NCI-H748 (cell line): ENCODE measurements at regions not wholly inside any gene's neighbourhood (a gene's known extent, or its start where the extent isn't known, plus 50 kb on each side); places are given as distances from the start of the nearest gene placed in this dataset.

Experiments used
- DNase-seq: peaks from one replicate; lab custom pipeline; 2025; ENCODE audit not compliant: unreplicated experiment; lab: John Stamatoyannopoulos, UW

- peak; percentile 38 for DNase-seq
Measured at GRCh38 chr16:63981639-63982038, 1140.2 kb downstream of the CDH11 start.

- no peak for DNase-seq
Measured at GRCh38 chr16:63980763-63981162, 1141.1 kb downstream of the CDH11 start.

- no peak for DNase-seq
Measured at GRCh38 chr16:63978240-63978639, 1143.6 kb downstream of the CDH11 start.

GRCh38 chr16:63976345-63976744 lies 1145.5 kb downstream of the CDH11 start:
- no peak for DNase-seq

- DNase-seq = no peak
Measured at GRCh38 chr16:63975669-63976068, 1146.2 kb downstream of the CDH11 start.

- no peak for DNase-seq
Measured at GRCh38 chr16:63967966-63968365, 1153.9 kb downstream of the CDH11 start.

GRCh38 chr16:63960321-63960720 lies 1161.5 kb downstream of the CDH11 start:
- DNase-seq = no peak

GRCh38 chr16:63947022-63947421 lies 1174.8 kb downstream of the CDH11 start:
- DNase-seq = no peak

- DNase-seq = no peak
Measured at GRCh38 chr16:63945806-63946205, 1176.1 kb downstream of the CDH11 start.

- no peak for DNase-seq
Measured at GRCh38 chr16:63943566-63943965, 1178.3 kb downstream of the CDH11 start.

GRCh38 chr16:63938661-63939060 lies 1183.2 kb downstream of the CDH11 start:
- DNase-seq = no peak

GRCh38 chr16:63933841-63934240 lies 1188.0 kb downstream of the CDH11 start:
- DNase-seq = no peak

GRCh38 chr16:63928421-63928820 lies 1193.4 kb downstream of the CDH11 start:
- no peak for DNase-seq

- DNase-seq = no peak
Measured at GRCh38 chr16:63925221-63925620, 1196.6 kb downstream of the CDH11 start.

GRCh38 chr16:63922560-63922959 lies 1199.3 kb downstream of the CDH11 start:
- no peak for DNase-seq

- no peak for DNase-seq
Measured at GRCh38 chr16:63921737-63922295, 1200.0 kb downstream of the CDH11 start.

GRCh38 chr16:63913290-63913689 lies 1208.6 kb downstream of the CDH11 start:
- no peak for DNase-seq

GRCh38 chr16:63907251-63907650 lies 1214.6 kb downstream of the CDH11 start:
- DNase-seq = no peak

- no peak for DNase-seq
Measured at GRCh38 chr16:63904930-63905329, 1216.9 kb downstream of the CDH11 start.

- no peak for DNase-seq
Measured at GRCh38 chr16:63904182-63904581, 1217.7 kb downstream of the CDH11 start.

- DNase-seq = no peak
Measured at GRCh38 chr16:63896383-63897109, 1225.3 kb downstream of the CDH11 start.

GRCh38 chr16:63890723-63891122 lies 1231.1 kb downstream of the CDH11 start:
- DNase-seq = no peak

- DNase-seq = no peak
Measured at GRCh38 chr16:63890081-63890480, 1231.8 kb downstream of the CDH11 start.
